HS-5 (cell line): ENCODE measurements at regions not wholly inside any gene's neighbourhood (a gene's known extent, or its start where the extent isn't known, plus 50 kb on each side); places are given as distances from the start of the nearest gene placed in this dataset.

Experiments
- DNase-seq: peaks from one replicate; pipeline ENCODE4 v3.0.0-alpha.2; 2012; ENCODE audit warnings: low read depth

DNA sequence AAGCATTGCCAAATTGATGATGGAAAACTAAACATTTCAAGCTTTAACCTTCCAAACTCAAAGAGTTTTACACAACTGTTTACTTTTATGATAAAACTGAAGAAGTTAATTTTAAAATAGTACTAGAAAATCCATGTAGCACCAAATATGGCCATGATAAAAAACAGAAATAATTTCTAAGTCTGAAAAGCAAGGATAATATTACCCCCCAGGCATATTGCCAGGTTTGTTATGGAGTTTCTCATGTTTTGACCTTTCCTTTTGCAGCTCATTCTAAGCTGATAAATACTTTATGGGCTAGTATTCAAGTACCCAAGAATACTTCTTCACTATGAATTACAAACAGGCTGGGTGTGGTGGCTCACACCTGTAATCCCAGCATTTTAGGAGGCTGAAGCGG, 209.9 kb upstream of the ZFP64 start:
- no peak for DNase-seq

DNA sequence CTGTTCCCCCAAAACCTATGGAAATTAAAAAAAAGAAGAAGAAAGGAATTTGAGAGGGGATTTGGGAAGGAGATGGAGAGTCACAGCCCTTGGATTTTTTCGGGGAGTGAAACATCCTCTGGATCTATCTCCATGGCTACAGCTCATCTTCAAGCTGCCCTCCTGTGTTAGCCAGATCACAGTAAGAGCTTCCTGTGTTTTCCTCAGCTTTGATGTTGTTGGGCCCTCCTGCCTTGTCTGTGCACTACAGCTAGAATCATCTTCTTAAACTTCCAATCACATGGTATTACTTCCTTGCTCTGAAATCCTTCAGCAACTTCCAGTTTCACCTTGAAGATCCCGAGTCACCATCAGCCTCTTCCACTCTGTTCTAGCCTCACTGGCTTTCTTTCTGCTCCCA, 207.8 kb upstream of the ZFP64 start:
- no peak for DNase-seq

DNA sequence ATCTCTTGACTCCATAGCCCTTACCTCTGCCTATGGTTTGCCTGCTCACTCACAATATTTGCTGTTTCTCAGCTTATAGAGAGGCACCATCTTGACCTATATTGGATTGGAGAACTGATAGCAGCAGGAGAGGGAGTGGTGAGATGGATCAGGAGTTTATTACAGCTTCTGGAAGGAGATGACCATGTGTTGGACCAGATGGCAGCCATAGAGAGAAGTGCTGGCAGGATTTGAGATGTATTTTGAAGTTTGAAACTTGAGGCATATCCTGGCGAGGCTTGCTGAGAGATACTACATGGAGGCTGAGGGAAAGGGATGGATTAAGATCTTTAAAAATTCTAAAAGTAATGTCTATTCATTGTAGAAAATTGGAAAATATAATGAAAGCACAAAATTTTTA, 198.0 kb upstream of the ZFP64 start:
- no peak for DNase-seq

DNA sequence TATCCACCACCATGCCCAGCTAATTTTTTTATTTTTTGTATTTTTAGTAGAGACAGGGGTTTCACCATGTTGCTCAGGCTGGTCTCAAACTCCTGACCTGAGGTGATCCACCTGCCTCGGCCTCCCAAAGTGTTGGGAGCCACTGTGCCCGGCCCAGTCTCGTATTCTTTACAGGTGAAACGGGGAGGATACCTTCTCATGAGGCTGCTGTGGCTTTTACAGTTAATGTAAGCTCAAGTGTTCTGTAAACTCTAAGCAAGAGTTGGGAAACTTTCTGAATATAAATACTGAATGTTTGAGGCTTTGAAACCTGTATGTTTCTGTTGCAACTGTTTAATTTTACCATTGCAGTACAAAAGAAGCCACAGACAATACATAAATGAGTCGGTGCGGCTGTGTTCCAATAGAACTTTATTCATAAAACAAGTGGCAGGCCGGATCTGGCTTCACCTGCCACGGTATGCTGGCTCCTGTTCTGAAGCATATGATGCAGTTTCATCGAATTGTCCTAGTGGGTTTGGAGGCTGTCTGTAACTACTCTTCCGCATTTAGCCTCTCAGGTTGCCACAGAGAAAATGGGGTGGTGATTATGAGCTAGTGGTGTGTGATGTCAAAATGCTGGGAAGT, 192.5 kb upstream of the ZFP64 start:
- no peak for DNase-seq

DNA sequence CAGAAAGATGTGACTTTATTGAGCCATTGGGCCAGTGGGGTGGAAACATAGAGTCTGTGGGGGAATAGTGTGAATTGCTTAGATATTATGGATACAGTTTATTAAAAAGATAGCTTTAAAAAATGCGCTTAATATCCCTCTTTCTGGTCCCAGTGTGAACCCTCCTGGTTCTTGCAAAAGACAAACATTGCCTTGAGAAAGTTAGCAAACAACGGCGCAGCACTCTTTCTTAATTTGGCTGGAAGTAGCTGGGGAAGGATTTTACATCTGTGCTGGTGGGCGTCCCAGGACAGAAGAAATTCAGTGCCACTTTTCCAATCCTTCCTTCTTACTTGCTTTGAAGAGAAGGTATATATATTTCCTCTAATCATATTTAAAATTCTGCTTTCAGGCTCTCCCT, 191.4 kb upstream of the ZFP64 start:
- DNase-seq, result no peak

DNA sequence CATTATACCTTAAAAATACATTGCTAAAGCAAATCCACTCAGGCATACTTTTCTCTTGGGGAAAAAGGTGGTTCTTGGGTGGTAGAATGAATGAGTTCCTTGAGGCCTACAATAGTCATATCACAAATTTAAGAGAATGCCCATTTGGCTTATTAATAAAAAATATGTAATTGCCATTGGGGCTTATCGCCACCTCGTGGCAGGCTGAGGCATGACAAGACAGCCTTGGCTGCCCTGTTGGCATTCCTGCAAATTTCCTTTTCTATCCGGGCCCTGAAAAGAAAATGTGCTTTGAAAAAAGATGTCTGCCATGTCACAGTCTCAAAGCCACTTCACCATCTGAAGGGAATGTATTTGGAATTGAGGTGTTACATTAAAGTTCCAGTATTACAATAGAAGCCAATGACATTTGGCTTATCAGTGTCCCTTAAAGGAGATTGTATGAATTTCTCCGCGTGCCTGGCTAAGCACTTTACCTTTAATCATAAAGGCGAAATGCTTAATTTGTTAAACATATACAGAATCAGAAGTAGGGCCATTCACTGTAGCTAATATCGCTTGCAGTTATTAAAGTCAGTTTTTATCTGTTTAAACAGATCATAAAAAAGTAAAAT, 188.3 kb upstream of the ZFP64 start:
- peak; percentile 67 for DNase-seq

DNA sequence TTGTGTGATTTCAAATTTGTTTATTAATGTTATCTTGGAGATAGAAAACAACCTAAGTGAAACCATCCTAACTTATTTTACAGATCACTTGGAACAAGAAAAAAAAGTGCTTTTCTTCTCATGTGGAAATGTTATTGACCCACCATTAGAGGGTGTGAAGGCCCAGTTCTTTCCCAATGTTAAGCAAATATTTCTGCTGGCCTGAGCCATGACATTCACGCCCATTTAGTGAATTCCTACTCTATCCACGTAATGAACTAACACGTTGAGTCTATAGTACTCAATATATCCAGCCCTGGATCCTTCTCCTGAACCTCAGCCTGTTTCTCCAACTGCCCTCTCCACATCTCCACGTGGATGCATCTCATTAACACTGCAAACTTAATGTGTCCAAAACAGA, 180.6 kb upstream of the ZFP64 start:
- no peak for DNase-seq

DNA sequence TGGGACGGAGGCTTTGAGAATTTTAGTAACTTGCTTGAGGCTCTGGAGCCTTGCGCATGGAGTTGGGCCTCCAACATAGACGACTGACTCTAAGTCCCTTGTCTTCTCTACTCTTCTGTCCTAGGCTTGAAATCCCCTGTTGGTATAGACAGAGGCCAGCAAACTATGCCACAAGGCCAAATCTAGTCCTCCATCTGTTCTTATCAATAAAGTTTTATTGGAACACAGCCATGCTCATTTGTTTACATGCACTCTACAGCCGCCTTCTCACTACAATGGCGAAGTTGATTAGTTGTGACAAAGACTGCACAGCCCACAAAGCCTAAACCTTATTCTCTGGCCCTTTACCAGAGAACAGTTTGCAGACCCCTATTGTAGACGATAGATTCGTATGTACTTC, 174.1 kb upstream of the ZFP64 start:
- DNase-seq, result no peak

DNA sequence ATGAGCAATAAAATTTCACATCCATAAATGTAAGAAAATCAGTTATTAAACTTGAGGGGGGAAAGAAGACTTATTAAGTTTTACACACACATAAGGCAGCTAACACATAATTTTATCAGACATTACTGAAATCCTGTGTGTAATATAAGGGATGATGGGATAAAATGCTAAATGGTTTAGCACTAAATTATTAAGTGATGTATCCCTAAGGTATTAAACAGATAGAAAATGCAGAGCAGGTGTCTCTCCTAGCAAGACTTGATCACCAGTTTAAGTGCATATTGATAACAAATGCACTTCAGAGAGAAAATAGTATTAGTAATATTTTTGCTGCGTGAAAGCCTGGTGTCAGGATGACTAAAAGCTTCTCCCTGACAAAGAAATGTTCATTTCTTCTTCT, 172.8 kb upstream of the ZFP64 start:
- no peak for DNase-seq

DNA sequence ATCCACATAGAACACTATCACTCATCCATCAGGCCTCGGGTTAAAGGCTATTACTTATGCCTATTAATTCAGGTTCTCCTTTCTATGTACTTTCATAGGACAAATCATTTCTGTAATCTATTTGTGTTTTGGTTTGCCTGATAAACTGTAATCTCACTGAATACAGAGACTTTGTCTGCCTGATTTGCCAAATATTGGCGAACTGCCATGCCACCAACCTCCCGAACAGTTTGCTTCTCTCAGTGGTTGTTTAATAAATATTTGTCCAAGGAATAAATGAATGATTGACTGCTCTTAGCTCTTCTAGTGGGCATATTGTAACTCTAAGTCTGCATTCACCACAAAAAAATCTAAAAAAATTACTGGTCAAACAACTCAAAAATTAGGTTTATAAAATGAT, 170.1 kb upstream of the ZFP64 start:
- DNase-seq, result no peak

DNA sequence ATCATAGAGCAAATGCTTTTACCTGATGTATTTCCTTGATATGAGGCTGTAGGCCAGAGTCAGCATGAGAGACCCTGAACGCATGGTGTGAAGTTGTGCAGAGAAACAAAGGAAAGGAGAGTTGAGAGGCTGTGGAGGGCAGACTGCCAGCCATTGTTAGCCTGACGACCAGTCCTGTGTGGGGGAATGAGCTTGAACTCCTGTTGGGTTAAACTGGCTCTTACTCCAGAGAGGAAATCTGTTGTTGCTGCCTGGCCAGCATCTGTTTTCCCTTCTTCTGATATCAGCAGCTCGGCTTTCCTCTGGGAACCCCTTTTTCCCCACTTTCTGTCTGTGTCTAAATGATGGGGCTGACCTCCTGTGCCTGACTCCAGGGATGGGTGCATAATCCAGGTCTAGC, 158.2 kb upstream of the ZFP64 start:
- DNase-seq, result no peak

DNA sequence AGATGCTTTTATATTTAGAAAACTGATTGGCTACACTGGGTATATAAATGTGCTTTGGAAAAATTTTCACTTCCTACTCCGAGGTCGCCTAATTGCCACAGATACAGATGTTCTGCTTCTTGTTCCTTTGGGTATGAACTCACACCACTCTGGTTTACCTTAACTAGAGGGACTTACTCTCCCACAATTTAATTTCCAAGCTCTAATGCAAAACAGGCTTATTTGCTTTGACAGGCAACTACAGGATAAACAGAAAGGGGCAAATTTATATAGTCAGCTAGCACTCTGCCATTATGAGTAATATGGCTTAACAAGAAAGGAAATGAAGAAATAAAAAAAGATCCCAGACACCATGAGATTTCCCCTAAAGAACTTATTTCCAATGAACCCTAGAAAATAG, 156.9 kb upstream of the ZFP64 start:
- DNase-seq, result no peak

DNA sequence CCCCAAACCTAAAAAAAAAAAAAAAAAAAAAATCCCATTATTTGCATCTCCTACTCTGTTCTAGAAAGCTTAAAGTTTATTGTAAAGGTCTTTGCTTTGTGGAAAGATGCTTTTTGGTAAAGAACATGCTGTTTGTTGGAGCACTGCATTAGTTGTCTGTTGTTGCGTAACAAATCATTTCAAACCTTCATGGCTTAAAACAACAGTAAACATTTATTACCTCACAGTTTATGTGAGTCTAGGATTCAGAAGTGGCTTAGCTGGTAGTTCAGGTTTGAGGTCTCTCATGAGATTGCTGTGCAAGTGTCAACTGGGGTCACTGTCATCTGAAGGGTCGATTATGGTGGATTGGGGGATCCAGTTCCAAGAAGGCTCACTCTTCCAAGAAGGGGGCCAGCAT, 155.2 kb upstream of the ZFP64 start:
- no peak for DNase-seq

DNA sequence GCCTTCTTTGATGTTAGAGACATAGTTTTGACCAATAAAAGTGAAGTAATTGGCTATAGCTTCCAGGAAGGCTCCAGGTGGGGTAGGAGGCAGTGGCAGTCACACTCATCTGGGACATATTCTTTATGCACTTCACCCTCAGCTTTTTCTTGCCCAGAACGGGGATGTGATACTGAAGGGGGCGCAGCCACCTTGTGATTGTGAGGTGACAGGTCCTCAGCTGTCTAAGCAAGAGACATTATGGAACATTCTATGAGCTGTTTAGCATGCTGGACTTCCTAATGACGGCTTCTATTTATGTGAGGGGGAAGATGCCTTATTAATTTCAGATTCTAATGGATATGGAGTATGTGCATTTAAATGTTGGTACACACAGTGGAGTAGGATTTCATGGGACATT, 151.3 kb upstream of the ZFP64 start:
- DNase-seq, result no peak

DNA sequence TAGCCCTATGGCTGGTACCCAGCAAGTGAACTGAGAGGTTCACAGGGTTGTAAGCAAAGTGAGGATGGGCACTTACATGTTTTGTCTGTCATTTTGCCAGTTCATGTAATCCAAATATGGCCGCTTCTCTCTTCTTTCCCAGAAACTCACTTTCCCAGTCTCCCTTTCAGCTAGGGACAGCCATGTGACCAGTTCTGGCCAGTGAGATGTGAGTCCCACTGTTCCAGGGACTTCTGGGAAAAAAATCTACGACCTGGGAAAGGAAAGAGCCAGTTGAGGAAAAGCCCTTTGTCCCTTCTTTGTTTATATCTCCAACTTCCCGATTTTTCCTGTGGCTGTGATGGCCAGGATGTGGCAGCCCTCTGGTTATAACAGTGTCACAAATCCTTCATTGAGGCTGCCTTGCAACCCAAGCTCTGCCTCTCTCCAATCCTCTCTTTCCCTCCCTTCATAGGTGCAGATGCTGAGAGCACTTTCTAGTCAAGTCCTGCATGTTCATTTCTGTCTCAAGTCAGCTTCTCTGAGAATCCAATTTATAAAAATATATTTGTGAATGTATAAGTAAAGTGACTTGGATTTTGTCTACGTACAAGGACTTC, 148.6 kb upstream of the ZFP64 start:
- DNase-seq, result no peak

DNA sequence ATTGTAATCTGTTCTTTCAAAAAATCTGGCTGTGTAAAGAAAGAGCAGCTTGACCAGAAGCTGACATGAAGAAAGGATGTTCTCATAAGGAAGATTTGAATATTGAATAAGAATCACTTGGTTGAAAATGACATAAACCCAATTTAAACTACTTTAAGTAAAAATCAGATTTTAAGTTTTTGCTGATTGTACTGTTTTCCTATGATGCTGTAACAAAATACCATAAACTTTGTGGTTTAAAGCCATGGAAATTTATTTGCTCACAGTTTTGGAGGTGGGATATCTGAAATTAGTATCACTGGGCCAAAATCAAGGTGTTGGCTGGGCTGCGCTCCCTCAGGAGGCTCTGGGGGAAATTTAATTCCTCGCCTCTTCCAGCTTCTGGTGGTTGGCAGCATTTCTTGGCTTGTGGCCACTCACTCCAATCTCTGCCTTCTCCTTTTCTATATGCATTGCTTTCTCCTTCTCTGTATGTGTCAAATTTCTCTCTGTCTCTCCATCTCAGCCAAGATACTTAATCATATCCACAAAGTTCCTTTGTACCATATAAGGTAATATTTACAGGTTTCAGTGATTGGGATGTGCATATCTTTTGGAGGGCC, 141.2 kb upstream of the ZFP64 start:
- no peak for DNase-seq

DNA sequence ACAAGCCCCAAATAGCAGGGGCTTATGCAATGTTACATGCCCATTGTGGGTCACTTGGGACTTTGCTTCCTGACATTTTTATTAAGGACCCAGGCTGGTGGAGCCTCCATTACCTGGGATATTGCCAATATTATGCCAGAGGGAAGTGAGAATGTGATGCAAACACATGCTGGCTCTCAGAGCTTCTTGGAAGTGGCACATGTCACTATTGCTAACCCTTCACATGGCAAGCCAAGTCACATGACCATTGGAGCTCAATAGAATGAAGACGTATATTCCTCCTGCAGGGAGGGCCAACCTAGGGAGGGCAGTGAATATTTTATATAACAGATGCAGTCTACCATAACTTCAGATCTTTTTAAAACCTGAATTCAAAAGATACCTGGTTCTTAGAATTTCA, 140.7 kb upstream of the ZFP64 start:
- no peak for DNase-seq

DNA sequence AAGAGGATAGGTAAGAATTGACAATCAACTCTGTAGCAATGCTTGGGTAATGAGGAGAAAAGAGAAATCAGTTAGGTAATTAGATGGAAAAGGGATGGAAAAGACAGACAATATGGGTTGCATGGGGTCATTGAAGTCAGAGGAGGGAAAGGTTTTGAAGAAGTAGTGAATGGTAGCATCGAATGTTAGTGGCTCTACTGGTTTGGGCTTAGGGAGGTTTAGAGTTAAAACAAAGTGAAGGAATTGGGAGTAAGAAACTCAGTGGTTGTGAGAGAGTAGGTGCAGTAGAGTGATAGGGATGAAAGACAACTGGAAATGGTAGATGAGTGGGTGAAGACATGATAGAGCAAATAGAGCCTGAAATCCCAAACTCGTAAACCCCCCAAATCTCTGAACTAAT, 140.1 kb upstream of the ZFP64 start:
- no peak for DNase-seq

DNA sequence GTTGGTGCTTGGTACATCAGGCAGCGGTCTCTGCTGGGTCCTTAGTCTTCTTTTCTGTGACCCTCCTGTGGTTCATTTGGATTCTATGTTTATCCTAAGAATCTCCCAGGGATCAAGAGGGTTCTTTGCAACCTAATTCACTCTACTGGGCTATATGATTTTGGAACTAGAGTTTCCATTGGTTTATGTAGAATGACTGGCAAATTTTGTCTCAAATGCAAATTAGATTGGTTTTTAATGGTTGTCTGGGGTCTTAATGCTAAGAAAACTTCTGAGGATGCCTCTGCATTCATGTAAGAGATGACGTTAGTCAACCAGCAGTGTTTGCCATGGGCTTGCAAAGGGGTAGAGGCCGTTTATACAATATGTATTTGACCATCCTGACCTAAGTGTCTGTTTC, 129.8 kb upstream of the ZFP64 start:
- no peak for DNase-seq

DNA sequence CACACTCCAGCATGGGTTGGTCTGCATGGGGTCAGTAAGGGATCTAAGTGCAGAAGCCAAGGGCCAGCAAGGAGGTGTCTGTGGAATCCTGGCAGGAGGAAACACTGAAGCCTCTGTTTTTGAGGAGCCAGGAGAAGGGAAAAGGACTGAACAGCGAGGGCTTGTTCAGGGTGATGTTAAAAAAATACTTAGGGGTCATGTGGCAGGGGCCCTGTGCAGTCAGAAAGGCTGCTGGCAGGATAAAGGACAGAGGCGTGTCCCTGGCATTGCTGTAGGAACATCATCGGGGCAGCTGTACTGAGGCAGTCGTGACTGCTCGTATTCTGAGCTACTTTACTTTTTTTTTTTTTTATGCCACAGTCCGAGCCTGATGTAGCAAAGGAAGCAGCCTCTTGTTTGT, 127.1 kb upstream of the ZFP64 start:
- DNase-seq, result no peak

DNA sequence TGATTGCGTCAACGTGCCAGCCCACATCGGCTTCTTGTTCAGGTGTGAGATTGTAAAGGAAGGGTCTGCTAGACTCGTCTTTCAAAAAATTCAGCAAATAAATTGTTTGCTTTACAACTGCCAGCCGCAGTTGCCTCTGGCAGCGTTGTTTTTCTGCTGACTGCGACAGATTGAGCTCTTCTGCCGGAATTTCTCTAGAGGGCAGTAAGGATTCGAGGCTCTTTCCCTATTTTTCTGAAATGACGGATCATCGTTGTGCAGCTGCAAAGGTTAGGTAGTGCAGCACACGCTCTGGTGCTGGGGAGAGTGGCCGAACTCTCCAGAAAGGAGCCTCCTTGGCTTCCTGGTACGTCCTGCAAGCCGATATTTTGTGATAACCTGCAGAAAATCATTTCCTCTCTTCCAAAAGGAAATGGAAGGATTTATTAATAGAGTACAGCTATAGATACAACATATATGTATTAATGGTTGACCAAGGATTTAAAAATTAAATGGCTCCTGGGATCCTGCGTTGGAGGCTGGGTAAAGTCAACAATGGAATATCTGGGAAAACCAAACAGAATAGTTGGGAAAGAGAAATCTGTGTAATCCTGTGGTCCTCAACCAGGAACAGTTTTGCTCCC, 121.9 kb upstream of the ZFP64 start:
- peak; percentile 61 for DNase-seq

DNA sequence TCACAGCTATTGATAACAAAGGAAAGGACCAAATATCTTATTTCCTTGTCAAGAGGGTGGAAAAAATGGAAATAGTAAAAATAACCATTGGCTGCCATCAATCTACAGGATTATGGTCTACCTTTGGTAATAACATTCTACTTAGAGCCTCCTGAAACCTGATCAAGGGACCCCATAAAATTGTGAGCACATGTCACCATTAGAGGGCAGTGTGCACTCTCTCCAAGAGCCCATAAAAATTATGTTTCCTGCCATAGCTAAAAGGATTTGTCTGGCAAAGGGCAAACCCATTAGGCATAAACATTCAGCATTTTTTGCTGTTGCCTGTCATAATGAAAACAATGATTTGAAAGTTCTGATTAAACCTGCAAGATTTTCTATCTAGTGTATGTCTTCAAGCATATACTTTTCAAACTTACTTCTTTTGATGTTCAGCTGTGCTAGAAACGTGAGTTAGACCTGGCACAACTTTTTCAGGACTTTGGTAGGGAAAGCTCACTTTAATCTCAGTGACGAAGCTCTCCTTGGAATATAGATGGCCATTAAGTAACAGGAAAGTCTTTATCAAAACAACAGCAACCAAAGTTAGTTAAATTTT, 120.7 kb upstream of the ZFP64 start:
- DNase-seq, result peak; percentile 96
